Heart left ventricle (tissue), 13 donors: ENCODE measurements at regions not wholly inside any gene's neighbourhood (a gene's known extent, or its start where the extent isn't known, plus 50 kb on each side); places are given as distances from the start of the nearest gene placed in this dataset.
"Not testable (repeated sequence)": the region's sequence is repeated elsewhere in the genome, so short reads cannot be mapped to it uniquely, and the experiment has no call there.

Source experiments
- POLR2A ChIP-seq, 2 donors: fragments of 450-650 bp; IDR thresholded peaks; one replicate each; pipeline ENCODE4 v1.6.1; 2017; ENCODE audit warnings: antibody characterized with exemption in 2 of 2, mild to moderate bottlenecking in 2 of 2, moderate library complexity in 2 of 2
- TF ChIP-seq, protein P1 (sequence below), 12 donors: fragments of 200-600 bp; sonication (generic) in 4 of 12; IDR thresholded peaks; one replicate each; pipeline versions ENCODE4 v1.5.0 to v1.8.0; 2018 to 2022; ENCODE audit warnings: antibody characterized with exemption in 12 of 12, mild to moderate bottlenecking in 5 of 12
- donor health status: ischemic (EF 13 %, LVEDD 7.1; RV severe dilation, severe dysfunction).
- donor health status: DM: no; HTN: yes; CAD: no.
- donor health status: DM: no; HTN: no; CAD: no.
- donor health status: ischemic (EF 25% LVEDD 6.9; RV normal size, moderate dysfunction).
- donor health status: ischemic (EF 25% LVEDD 5.7; RV mildly dilated, moderate dysfunction).
- donor health status: ischemic (EF 35%, LVEDD 5.7; RV mildly dilated, moderate dysfunction).
- donor health status: nonischemic (EF 11% LVEDD 7.7; RV severe dilation, severe dysfunction).
- donor health status: DM: yes; HTN: yes; CAD: no.
- donor health status: PGD.
- donor health status: ischemic (EF 29% LVEDD 5.4; RV normal size, mild dysfunction).
- donor health status: nonischemic (EF 23%, LVEDD 6.1; RV moderate dilation, normal function).

DNA sequence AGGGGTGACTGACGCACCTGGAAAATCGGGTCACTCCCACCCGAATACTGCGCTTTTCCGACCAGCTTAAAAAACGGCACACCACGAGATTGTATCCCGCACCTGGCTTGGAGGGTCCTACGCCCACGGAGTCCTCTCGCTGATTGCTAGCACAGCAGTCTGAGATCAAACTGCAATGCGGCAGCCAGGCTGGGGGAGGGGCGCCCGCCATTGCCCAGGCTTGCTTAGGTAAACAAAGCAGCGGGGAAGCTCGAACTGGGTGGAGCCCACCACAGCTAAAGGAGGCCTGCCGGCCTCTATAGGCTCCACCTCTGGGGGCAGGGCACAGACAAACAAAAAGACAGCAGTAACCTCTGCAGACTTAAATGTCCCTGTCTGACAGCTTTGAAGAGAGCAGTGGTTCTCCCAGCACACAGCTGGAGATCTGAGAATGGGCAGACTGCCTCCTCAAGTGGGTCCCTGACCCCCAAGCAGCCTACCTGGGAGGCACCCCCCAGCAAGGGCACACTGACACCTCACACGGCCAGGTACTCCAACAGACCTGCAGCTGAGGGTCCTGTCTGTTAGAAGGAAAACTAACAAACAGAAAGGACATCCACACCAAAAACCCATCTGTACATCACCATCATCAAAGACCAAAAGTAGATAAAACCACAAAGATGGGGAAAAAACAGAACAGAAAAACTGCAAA is 714.5 kb upstream of the PITX2 start:
- not testable (repeated sequence) for TF ChIP-seq POLR2A (IDR thresholded peaks at IDR 0.05)
- TF ChIP-seq, protein P1, sequence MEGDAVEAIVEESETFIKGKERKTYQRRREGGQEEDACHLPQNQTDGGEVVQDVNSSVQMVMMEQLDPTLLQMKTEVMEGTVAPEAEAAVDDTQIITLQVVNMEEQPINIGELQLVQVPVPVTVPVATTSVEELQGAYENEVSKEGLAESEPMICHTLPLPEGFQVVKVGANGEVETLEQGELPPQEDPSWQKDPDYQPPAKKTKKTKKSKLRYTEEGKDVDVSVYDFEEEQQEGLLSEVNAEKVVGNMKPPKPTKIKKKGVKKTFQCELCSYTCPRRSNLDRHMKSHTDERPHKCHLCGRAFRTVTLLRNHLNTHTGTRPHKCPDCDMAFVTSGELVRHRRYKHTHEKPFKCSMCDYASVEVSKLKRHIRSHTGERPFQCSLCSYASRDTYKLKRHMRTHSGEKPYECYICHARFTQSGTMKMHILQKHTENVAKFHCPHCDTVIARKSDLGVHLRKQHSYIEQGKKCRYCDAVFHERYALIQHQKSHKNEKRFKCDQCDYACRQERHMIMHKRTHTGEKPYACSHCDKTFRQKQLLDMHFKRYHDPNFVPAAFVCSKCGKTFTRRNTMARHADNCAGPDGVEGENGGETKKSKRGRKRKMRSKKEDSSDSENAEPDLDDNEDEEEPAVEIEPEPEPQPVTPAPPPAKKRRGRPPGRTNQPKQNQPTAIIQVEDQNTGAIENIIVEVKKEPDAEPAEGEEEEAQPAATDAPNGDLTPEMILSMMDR (IDR thresholded peaks at IDR 0.05), result not testable (repeated sequence)
